ENCODE measurements at regions not wholly inside any gene's neighbourhood (a gene's known extent, or its start where the extent isn't known, plus 50 kb on each side); places are given as distances from the start of the nearest gene placed in this dataset.

DNA sequence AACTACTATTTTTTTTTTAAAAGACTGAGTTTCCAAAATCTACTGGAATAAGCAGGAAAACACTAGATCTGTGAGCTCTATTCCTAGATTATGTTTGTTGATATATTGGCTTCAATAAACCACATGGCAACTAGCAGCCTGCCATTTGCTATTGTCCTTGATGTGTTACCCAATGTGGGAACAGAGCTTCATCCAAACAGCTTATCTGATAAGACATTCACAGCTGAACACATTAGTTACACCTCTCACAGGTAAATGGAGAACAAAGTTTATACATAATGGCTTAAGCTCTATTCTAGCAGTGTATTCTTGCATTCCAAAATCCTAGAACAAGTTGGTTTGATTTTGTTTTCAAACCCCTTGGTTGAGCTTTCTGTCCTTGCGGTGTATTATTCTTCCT, 642.1 kb downstream of the TLE1 start:
- TF ChIP-seq, protein P1, sequence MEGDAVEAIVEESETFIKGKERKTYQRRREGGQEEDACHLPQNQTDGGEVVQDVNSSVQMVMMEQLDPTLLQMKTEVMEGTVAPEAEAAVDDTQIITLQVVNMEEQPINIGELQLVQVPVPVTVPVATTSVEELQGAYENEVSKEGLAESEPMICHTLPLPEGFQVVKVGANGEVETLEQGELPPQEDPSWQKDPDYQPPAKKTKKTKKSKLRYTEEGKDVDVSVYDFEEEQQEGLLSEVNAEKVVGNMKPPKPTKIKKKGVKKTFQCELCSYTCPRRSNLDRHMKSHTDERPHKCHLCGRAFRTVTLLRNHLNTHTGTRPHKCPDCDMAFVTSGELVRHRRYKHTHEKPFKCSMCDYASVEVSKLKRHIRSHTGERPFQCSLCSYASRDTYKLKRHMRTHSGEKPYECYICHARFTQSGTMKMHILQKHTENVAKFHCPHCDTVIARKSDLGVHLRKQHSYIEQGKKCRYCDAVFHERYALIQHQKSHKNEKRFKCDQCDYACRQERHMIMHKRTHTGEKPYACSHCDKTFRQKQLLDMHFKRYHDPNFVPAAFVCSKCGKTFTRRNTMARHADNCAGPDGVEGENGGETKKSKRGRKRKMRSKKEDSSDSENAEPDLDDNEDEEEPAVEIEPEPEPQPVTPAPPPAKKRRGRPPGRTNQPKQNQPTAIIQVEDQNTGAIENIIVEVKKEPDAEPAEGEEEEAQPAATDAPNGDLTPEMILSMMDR (IDR thresholded peaks at IDR 0.05) = no peak
- no peak for TF ChIP-seq POLR2AphosphoS5 (IDR thresholded peaks at IDR 0.05; ENCODE audit: insufficient read depth in 1 of 2, low read depth in 1 of 2)

Measured in vagina (tissue), 2 donors.